Kidney (tissue), 13 donors: ENCODE measurements at regions not wholly inside any gene's neighbourhood (a gene's known extent, or its start where the extent isn't known, plus 50 kb on each side); places are given as distances from the start of the nearest gene placed in this dataset.

Experiments
- DNase-seq, 5 donors: peaks; one replicate each; pipeline ENCODE4 v3.0.0-alpha.2; 2013 to 2020
- FAIRE-seq: peaks from 2 replicates; lab custom pipeline; 2012; peaks lifted over from hg19 to GRCh38; lab: Jason Lieb, UNC
- H3K27ac ChIP-seq, 2 donors: one replicate each; pipeline ENCODE4 v1.7.0; 2013; ENCODE audit warnings: low read depth in 2 of 2, low read length in 2 of 2, inconsistent platforms in 1 of 2
- H3K27me3 ChIP-seq: one replicate; pipeline ENCODE4 v1.7.1; 2013; ENCODE audit warnings: low read length, inconsistent platforms; ENCODE audit not compliant: control insufficient read depth, insufficient read depth
- H3K36me3 ChIP-seq, 3 donors: one replicate each; pipeline versions ENCODE4 v1.7.0 to v1.7.1; 2013; ENCODE audit warnings: low read length in 3 of 3, control low read depth in 1 of 3, inconsistent platforms in 1 of 3; ENCODE audit not compliant: insufficient read depth in 3 of 3, control insufficient read depth in 2 of 3
- H3K4me1 ChIP-seq, 3 donors: one replicate each; pipeline versions ENCODE4 v1.7.0 to v1.7.1; 2013; ENCODE audit warnings: low read length in 3 of 3, inconsistent platforms in 1 of 3, low read depth in 1 of 3; ENCODE audit not compliant: control insufficient read depth in 2 of 3, insufficient read depth in 2 of 3
- H3K4me3 ChIP-seq, 3 donors: one replicate each; pipeline versions ENCODE4 v1.7.0 to v1.8.1; 2013; ENCODE audit warnings: low read length in 3 of 3, control low read depth in 1 of 3, inconsistent platforms in 1 of 3
- H3K9ac ChIP-seq, 3 donors: one replicate each; pipeline versions ENCODE4 v1.7.0 to v1.7.1; 2013; ENCODE audit warnings: low read length in 3 of 3, control low read depth in 1 of 3, inconsistent platforms in 1 of 3
- H3K9me3 ChIP-seq, 3 donors: one replicate each; pipeline versions ENCODE4 v1.7.0 to v1.7.1; 2013; ENCODE audit warnings: low read length in 3 of 3, control low read depth in 1 of 3, inconsistent platforms in 1 of 3; ENCODE audit not compliant: control insufficient read depth in 2 of 3, insufficient read depth in 1 of 3
- intact Hi-C: fragments of 100-400 bp; cut with DNase I; formaldehyde crosslinking; loops from one replicate; pipeline ENCODE4 v1.11.1; 2022
- TF ChIP-seq, protein P1 (sequence below): IDR thresholded peaks from 3 replicates; pipeline ENCODE4 v1.5.1; 2012; ENCODE audit warnings: mild to moderate bottlenecking, moderate library complexity, borderline replicate concordance; ENCODE audit not compliant: insufficient read depth; ENCODE audit errors: extremely low read depth
- donor health status: control.
- donor health status: control.
- donor health status: control.
- donor health status: control.
- donor health status: control.
- donor health status: DM: yes; HTN: yes; CAD: no.
- donor health status: Normal renal cell carcinoma (clear cell type).

DNA sequence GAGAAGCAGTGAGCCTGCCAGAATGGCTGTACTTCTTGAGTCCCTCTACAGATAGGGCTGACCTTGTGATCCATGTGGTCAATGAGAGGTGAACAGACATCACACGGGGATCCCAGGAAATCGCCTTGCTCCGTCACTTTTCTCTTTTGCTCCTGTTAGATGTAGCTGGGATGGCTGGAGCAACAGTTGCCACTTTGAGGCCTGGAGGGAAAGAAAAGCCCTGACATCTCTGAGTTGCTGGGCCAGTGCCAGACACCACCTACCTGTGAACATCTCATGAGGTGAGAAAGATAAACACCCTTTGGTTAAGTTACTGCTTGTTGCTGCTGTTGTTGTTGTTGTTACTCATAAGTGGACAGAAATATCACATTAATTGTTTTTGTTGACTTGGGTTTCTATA is 840.3 kb downstream of the TBC1D22A start:
- TF ChIP-seq, protein P1, sequence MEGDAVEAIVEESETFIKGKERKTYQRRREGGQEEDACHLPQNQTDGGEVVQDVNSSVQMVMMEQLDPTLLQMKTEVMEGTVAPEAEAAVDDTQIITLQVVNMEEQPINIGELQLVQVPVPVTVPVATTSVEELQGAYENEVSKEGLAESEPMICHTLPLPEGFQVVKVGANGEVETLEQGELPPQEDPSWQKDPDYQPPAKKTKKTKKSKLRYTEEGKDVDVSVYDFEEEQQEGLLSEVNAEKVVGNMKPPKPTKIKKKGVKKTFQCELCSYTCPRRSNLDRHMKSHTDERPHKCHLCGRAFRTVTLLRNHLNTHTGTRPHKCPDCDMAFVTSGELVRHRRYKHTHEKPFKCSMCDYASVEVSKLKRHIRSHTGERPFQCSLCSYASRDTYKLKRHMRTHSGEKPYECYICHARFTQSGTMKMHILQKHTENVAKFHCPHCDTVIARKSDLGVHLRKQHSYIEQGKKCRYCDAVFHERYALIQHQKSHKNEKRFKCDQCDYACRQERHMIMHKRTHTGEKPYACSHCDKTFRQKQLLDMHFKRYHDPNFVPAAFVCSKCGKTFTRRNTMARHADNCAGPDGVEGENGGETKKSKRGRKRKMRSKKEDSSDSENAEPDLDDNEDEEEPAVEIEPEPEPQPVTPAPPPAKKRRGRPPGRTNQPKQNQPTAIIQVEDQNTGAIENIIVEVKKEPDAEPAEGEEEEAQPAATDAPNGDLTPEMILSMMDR: no peak
- intact Hi-C loops: no loop called here
- DNase-seq (peak in 1 of 5 donors; percentile 9), FAIRE-seq (no peak)
- Histone ChIP-seq H3K4me1 (no peaks in the 10 kb centered on the region), H3K36me3 (no peaks in the 10 kb centered on the region), H3K9me3 (no peaks in the 10 kb centered on the region), H3K27me3 (no peaks in the 10 kb centered on the region), H3K9ac (no peak overlapping the region), H3K27ac (no peak overlapping the region), H3K4me3 (no peak overlapping the region)

GRCh38 chr22:47601666-47602065 is 839.2 kb downstream of the TBC1D22A start:
- intact Hi-C loops: no loop called here
- Histone ChIP-seq H3K27me3 (no peaks in the 10 kb centered on the region), H3K4me1 (no peaks in the 10 kb centered on the region), H3K27ac (no peak overlapping the region), H3K4me3 (no peak overlapping the region), H3K9me3 (no peaks in the 10 kb centered on the region), H3K9ac (no peak overlapping the region), H3K36me3 (no peaks in the 10 kb centered on the region)
- TF ChIP-seq, protein P1: no peak
- FAIRE-seq: no peak
- DNase-seq: no peak

DNA sequence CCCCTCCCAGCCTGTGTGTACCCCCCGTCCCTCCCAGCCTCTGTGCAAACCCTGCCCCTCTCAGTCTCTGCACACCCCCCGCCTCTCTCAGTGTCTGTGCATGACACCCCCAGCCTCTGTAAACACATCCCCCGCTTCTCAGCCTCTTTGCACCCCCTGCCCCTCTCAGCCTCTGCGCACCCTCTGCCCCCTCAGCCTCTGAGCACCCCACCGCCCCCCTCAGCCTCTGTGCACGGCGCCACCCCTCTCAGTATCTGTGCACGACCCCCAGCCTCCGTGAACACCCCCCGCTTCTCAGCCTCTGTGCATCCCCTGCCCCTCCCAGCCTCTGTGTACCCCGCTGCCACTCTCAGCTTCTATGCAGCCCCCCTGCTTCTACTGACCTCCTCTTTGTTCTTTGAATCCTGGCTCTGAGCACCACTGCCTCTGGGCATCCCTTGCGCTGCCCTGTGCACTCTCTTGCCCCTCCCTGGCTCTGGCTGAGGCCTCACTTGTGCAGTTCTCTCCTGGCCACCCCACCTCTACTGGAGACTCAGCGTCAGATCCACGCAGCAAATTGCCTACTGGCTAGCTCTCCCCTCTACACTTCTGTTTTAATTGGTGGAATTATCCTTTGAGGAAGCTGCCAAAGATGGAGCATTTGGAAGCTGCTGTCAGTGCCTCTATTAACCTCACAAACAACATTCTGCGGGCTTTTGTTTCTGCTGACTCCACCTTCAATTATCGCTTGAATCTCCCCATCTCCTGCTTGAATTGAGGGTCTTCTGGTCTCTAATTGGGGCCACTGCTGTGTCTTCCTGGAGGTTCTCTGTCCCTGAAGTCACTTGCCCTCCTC is 838.6 kb downstream of the TBC1D22A start:
- DNase-seq (no peak), FAIRE-seq (no peak)
- no peak overlapping the region for H3K27ac ChIP-seq
- intact Hi-C loops: no loop called here
- no peak overlapping the region for H3K9ac ChIP-seq
- H3K4me3 ChIP-seq: no peak overlapping the region
- no peaks in the 10 kb centered on the region for H3K9me3 ChIP-seq
- TF ChIP-seq, protein P1: no peak
- no peaks in the 10 kb centered on the region for H3K4me1 ChIP-seq
- no peaks in the 10 kb centered on the region for H3K36me3 ChIP-seq
- no peaks in the 10 kb centered on the region for H3K27me3 ChIP-seq
